TTC549 (cell line): ENCODE measurements at regions not wholly inside any gene's neighbourhood (a gene's known extent, or its start where the extent isn't known, plus 50 kb on each side); places are given as distances from the start of the nearest gene placed in this dataset.
"Not testable (repeated sequence)": the region's sequence is repeated elsewhere in the genome, so short reads cannot be mapped to it uniquely, and the experiment has no call there.

Experiments
- FAIRE-seq: peaks from 2 replicates; lab custom pipeline; 2012; peaks lifted over from hg19 to GRCh38; lab: Jason Lieb, UNC

DNA sequence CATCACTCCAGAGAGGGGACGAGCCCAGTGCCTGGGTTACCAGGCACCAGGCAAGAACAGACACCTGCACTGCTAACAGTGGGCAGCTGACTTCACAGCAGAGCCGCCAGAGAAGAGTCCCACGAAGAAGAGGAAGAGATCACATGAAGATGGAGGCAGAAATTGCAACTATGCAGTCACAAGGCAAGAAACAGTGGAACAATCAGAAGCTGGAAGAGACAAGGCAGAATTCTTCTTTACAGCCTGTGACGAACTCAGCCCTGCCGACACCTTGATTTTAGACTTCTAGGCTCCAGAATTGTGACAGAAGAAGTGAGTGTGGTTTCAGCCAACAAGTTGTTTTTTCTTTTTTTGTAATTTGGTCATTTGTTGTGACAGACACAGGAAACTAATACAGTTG, 59.2 kb downstream of the IL12A start:
- no peak for FAIRE-seq

DNA sequence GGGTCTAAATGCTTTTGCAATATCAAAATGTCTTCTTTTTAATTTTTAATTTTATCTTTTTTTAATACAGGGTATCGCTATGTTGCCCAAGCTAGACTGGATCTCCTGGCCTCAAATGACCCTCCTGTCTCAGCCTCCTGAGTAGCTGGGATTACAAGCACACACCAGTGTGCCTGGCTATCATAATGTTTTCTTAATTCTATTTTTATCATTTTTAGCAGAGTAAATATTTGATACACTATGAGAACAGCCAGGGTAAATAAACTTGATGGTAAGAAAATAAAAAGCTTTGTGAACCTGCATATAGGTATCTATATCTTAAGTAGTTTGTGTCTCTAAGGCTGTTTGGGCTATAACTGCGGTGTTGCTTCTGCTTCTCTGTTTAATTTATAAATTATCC, 60.4 kb downstream of the IL12A start:
- no peak for FAIRE-seq

DNA sequence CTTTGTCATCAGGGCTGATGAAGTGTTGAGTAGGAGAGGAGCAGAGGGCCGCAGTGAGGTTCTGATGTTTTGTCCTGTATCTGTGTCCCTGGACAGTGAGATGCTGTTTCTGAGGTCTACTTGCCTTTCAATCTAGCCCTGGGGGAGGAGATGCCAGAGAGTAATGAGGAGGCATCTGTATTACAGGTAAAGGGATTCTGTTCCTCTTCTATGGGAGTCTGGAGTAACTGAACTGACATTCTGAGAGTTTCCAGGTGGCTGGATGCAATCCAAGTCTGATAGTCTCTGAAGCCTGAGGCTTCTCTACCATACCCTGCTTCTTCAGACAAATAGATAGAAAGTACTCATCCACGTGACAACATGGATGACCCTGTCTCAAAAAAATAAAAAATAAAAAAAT, 60.9 kb downstream of the IL12A start:
- no peak for FAIRE-seq

DNA sequence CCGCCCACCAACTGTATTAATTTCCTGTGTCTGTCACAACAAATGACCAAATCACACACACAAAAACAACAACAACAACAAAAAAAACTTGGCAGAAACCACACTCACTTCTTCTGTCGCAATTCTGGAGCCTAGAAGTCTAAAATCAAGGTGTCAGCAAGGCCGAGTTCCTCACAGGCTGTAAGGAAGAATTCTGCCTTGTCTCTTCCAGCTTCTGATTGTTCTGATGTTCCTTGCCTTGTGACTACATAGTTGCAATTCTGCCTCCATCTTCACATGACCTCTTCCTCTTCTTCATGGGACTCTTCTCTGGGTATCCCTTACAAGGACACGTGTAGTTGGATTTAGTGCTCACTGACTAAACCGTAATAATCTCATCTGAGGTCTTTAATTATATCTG, 61.4 kb downstream of the IL12A start:
- no peak for FAIRE-seq

DNA sequence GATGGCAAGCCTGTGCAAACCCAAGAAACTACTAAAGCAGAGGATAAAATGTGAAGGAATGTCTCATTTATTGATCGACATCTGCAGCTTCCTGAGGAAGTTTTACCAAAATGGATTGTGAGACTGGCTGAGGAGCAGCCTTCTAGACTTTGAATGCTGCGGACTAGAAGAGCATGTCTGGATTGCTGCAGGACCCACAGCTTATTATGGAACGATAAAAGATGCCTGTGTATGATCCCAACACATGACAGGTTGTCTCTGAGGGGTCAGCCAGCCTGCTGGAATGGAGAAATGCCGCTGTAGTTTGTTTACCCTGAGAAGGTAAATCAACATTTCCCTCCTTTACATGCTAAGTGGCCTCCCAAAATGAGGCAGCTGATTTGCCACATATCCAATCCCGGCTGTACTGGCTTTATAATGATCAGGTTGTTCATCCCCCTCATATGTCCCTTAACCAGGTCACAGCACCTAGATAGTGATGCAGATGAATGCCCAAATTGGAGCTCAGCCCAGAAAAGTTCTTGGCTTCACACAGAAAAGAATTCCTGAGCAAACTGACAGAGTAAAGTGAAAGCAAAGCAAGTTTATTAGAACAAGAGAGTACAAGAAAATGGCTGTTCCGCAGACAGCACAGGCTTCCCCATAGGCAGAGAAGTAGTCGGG, 63.9 kb downstream of the IL12A start:
- FAIRE-seq, result no peak

DNA sequence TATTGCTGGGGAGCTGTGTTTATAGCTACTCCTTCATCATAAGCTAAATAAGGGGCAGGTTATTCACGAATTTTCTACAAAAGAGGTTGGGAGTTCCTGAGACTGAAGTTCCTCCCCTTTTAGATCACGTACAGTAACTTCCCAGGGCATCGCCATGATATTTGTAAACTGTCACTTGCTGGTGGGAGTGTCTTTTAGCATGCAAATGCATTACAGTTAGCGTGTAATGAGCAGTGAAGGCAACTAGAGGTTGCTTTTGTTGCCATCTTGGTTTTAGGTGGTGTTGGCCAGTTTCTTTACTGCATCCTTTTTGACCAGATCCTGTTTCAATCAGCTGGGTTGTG, 64.4 kb downstream of the IL12A start:
- FAIRE-seq, result no peak

DNA sequence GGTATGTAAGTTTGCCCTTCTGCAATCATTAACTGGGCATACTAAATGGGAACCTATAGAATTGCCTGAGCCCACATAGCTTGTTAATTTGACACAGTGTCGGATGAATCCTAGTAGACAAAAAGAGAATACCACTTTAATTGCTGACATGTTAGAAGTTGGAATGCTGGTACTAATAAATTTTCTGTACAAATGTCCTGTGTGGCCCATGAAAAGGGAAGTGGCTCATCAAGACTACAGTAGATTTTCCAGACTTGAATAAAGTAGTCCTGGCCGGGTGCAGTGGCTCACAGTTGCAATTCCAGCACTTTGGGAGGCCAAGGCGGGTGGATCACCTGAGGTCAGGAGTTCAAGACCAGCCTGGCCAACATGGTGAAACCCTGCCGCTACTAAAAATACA, 66.2 kb downstream of the IL12A start:
- not testable (repeated sequence) for FAIRE-seq

DNA sequence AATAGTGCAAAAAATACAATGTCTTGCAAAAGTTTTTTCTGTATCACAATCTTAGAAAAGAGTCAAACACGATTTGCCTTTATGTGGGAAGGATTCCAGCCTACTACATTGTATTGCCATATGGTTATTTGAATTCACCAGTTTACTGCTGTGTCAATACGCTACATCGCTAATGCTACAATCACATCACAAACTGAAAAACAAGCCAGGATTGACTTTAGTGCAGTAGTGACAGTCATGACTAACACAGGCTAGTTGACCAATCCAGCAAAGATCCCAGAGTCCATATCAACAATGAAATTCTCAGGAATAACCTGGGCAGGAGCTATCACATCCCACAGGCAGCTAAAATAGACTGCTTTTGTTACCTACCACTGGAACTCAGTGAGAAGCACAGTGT, 67.0 kb downstream of the IL12A start:
- no peak for FAIRE-seq

DNA sequence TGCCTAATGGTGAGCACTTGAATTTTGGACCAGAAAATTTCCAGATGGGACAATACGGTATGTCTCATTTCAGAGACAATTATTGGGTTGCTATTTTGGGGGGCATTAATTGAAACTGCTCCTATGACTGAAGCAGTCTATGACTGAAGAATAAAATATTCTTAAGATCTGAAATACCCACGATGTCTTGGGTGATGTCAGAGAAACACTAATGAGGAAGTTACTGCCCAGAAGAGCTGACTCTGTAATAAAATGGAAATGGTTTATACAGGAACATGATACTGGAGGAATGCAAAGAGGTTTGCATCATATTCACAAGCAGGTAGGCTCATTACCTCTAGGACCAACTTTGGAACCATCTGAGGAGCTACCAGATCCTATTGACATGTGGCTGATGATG, 68.7 kb downstream of the IL12A start:
- FAIRE-seq, result no peak

DNA sequence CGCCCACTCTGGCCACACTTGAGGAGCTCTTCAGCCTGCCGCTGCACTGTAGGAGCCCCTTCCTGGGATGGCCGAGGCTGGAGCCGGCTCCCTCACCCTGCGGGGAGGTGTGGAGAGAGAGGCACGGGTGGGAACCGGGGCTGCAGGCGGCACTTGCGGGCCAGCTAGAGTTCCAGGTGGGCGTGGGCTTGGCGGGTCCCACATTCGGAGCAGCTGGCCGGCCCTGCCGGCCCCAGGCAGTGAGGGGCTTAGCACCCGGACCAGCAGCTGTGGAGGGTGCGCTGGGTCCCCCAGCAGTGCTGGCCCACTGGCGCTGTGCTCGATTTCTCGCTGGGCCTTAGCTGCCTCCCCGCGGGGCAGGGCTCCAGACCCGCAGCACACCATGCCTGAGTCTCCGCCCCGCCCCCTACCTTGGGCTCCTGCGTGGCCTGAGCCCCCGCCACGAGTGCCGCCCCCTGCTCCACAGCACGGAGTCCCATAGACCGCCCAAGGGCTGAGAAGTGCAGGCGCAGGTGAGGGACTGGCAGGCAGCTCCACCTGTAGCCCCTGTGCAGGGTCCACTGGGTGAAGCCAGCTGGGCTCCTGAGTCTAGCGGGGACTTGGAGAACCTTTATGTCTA, 71.9 kb downstream of the IL12A start:
- no peak for FAIRE-seq

DNA sequence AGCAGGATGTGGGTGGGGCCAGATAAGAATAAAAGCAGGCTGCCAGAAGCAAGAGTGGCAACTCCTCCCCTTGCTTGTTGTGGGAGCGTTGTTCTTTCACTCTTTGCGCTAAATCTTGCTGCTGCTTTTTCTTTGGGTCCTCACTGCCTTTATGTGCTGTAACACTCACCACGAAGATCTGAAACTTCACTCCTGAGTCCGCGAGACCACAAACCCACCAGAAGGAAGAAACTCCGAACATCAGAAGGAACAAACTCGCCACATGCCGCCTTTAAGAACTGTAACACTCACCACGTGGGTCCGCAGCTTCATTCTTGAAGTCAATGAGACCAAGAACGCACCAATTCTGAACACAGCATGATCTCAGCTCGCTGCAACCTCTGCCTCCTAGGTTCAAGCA, 72.9 kb downstream of the IL12A start:
- FAIRE-seq, result no peak

DNA sequence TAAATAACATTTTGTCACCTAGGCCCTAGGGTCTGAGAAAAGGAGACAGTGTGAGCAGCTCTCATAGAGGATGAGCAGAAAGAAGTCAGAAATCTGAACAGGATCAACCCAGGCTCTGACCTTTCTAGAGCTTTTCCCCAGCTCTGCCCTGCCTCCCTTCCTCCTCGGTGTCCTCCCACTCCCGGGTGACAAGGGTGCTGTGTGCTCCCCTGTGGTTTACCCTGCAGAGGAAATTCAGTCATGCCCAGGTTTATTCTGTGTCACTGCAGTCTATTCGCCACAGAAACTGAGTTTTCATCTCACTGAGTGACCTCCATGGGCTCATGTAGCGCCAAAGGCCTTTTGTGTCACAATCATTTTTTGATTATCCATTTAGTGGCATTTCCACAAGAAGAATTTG, 76.6 kb downstream of the IL12A start:
- no peak for FAIRE-seq

DNA sequence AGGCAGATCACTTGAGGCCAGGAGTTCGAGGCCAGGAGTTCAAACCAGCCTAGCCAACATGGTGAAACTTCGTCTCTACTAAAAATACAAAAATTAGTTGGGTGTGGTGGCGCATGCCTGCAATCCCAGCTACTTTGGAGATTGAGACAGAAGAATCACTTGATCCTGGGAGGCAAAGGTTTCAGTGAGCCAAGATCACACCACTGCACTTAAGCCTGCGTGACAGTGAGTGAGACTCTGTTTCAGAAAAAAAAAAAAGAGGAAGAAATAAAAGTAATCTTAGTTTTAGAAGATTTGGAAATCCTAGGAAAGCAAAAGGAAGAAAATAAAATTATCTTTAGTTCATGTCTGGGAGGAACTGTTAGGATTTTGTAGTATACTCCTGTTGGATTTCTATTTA, 77.2 kb downstream of the IL12A start:
- FAIRE-seq, result no peak

DNA sequence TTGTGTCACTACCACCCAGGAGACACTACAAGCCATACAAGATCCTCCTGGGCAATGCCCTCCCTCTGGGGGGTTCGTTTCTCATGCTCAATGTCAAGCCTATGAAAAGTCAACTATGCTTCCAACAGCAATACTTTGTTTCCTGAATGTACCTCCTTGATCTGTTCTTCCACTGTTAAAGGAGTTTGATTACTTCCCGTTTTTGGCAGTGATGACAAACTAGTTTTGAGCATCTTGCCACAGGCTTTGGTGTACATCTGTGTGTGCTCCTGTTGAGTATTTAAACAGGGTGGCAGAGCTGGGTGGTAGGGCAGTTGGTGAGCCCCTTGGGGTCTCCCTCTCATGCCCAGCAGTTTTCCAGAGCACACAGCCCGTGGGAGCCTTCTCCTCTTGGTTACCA, 81.4 kb downstream of the IL12A start:
- no peak for FAIRE-seq

DNA sequence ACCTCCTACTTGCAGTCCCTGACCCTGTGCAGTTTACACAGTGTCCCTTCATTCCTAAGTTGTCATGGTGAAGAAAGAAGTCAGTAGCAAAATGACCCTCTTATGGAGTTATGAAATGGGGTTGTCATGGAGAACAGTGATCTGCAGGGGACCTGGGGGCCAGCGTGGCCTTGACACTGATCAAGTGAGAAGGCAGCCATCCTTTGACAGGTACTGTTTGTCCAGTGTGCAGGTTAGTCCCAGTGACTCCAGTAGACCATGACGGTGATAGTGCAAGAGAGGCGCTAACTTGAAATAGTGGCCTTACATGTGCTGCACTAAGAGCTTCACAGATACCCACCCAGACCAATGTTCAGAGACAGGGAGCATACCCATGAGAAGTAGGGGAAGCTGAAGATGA, 87.9 kb downstream of the IL12A start:
- FAIRE-seq, result no peak

DNA sequence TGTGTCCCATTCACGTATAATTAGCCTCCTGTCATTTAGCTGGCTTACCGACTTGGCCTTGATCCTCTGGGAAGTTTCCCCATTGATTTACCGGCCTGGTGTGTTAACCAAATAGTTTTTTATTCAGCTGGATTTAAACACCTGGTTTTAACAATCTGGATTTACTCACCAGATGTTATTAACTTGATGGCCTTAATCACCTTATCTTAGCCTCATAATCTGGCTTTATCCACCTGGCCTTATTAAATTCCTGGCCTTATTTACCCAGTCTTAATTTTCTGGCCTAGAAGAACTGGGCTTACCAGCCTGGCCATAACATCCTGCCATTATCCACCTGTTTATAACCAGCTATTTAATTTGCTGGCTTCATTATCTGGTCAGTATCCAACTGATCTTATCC, 89.9 kb downstream of the IL12A start:
- no peak for FAIRE-seq

DNA sequence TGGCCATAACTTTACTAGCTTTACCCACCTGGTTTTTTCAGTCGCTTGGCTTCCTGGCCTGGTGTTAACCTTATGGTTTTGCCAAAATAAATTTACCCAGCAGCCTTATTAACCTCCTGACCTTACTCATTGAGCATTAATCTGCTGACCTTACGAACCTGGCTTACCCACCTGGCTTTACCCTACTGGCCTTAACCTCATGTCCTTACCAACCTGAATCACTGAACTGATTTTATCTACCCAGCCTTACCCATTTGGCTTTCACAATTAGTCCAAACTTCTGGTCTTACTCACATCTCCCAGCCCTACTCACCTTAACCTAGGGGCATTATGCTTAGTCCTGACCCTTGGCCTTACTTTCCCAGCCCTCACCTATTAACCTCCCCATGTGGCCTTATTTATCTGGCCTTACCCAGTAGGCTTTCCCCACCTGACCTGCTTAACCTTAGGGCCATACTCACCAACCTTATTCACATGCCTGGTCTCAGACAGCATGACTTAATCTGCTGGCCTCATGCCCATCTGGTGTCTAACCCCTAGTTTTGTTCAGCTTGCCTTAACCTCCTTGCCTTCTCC, 93.4 kb downstream of the IL12A start:
- FAIRE-seq, result no peak

DNA sequence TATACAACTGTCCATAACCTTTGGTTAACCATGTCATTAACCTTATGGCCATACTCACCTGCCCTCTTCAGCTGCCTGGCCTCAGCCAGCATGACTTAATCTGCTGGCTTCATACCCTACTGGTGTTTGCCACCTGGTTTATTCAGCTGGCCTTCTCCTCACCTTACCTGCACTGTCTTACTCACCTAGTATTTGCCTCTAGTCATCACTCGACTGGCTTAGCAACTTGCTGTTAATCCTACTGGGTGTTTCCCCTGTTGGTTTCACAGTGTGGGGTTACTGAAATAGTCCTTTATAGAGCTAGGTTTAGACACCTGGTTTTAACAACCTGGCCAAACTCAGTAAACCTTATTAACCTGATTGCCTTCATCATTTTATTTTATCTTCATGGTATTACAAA, 96.4 kb downstream of the IL12A start:
- no peak for FAIRE-seq

DNA sequence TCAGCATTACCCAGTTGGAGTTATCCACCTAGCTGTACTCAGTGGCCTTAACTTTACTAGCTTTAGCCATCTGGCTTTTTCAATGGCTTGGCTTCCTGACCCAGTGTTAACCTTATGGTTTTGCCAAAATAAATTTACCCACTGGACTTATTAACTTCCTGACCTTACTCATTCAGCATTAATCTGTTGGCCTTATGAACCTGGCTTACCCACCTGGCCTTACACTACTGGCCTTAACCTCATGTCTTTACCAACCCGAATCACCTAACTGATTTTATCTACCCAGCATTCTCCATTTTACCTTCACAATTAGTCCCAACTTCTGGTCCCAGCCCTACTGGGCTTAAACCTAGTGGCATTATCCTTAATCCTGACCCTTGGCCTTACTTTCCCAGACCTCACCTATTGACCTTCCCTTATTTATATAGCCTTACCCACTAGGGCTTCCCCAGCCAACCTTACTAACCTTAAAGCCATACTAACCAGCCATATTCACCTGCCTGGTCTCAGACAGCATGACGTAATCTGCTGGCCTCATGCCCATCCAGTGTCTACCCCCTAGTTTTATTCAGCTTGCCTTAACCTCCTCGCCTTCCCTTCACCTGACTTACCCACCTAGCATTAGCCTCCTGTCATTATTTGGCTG, 100.0 kb downstream of the IL12A start:
- no peak for FAIRE-seq

DNA sequence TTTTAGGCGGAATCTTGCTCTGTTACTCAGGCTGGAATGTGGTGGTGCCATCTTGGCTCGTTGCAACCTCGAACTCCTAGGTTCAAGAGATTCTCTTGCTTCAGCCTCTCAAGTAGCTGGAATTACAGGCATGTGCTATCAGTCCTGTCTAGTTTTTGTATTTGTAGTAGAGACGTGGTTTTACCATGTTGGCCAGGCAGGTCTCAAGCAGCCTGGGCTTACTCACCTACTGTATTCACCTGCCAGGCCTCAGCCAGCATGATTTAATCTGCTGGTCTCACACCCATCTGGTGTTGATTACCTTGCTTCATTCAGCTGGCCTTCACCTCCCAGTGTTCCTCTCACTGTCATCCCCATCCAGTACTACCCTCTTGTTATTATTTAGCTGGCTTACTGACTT, 102.0 kb downstream of the IL12A start:
- FAIRE-seq, result no peak

DNA sequence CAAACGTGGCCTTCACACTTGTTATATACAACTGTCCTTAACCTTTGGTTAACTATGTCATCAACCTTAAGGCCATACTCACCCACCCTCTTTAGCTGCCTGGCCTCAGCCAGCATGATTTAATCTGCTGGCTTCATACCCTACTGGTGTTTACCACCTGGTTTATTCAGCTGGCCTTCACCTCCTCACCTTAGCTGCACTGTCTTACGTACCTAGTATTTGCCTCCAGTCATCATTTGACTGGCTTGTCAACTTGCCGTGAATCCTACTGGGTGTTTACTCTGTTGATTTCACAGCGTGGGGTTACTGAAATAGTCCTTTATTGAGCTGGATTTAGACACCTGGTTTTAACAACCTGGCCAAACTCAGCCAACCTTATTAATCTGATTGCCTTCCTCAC, 102.8 kb downstream of the IL12A start:
- FAIRE-seq, result no peak

DNA sequence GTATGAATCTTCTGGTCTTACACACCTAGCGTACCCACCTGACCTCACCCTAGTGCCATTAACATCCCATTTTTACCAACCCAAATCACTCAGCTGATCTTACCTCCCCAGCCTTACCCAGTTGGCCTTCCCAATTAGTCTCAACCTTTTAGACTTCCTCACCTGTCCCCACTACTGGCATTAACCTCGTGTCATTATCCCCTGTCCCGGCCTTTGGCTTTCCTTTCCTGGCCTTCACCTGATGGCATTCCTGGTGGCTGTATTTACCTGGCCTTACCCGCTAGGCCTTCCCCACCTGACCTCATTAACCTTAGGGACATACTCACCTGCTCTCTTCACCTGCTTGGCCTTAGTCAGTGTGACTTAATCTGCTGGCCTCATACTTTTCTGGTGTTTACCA, 104.1 kb downstream of the IL12A start:
- FAIRE-seq, result no peak

DNA sequence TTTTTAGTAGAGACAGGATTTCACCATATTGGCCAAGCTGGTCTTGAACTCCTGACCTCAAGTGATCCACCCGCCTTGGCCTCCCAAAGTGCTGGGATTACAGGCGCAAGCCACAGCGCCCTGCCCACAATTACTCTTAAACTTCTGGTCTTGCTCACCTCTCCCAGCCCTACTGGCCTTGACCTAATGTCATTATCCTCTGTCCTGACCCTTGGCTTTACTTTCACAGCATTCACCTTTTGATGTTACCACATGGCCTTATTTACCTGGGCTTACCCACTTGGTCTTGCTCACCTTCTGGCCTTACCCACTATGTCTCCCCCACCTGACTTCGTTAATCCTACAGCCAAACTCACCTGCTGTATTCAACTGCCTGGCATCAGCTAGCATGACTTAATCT, 105.9 kb downstream of the IL12A start:
- no peak for FAIRE-seq

DNA sequence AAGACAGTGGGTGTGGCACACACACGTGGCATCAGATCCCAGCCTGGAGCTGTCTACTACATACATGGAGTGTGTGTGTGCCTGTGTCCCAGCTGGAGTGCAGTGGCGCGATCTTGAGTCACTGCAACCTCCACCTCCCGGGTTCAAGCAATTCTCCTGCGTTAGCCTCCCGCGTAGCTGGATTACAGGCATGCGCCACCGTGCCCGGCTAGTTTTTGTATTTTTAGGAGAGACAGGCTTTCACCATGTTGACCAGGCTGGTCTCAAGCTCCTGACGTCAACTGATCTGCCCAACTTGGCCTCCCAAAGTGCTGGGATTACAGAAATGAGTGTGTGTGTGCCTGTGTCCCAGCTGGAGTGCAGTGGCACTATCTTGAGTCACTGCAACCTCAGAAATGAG, 108.8 kb downstream of the IL12A start:
- no peak for FAIRE-seq
